Peyer's patch (tissue), 4 donors: ENCODE measurements at regions not wholly inside any gene's neighbourhood (a gene's known extent, or its start where the extent isn't known, plus 50 kb on each side); places are given as distances from the start of the nearest gene placed in this dataset.

ENCODE experiments used
- CTCF ChIP-seq, 6 experiments: fragments of 450-650 bp in 4 of 6; fragments of 200-600 bp in 2 of 6; sonication (generic) in 1 of 6; IDR thresholded peaks; one replicate each; pipeline ENCODE4 v1.5.1; 2017 to 2019; ENCODE audit warnings: antibody characterized with exemption in 6 of 6, mild to moderate bottlenecking in 3 of 6, moderate library complexity in 1 of 6
- POLR2A ChIP-seq, 2 donors: fragments of 450-650 bp; IDR thresholded peaks; one replicate each; pipeline ENCODE4 v1.5.1; 2017; ENCODE audit warnings: antibody characterized with exemption in 2 of 2, mild to moderate bottlenecking in 2 of 2, moderate library complexity in 2 of 2

GRCh38 chr1:208559597-208560329, 315.6 kb upstream of the PLXNA2 start:
- TF ChIP-seq CTCF (IDR thresholded peaks at IDR 0.05) (no peak), POLR2A (IDR thresholded peaks at IDR 0.05) (no peak)
